IPS-NIHi7 (cell line): ENCODE measurements at regions not wholly inside any gene's neighbourhood (a gene's known extent, or its start where the extent isn't known, plus 50 kb on each side); places are given as distances from the start of the nearest gene placed in this dataset.
"Not testable (repeated sequence)": the region's sequence is repeated elsewhere in the genome, so short reads cannot be mapped to it uniquely, and the experiment has no call there.

Source experiments
- DNase-seq: peaks from one replicate; pipeline ENCODE4 v3.0.0; 2012; ENCODE audit warnings: mixed read lengths; ENCODE audit errors: extremely low spot score

DNA sequence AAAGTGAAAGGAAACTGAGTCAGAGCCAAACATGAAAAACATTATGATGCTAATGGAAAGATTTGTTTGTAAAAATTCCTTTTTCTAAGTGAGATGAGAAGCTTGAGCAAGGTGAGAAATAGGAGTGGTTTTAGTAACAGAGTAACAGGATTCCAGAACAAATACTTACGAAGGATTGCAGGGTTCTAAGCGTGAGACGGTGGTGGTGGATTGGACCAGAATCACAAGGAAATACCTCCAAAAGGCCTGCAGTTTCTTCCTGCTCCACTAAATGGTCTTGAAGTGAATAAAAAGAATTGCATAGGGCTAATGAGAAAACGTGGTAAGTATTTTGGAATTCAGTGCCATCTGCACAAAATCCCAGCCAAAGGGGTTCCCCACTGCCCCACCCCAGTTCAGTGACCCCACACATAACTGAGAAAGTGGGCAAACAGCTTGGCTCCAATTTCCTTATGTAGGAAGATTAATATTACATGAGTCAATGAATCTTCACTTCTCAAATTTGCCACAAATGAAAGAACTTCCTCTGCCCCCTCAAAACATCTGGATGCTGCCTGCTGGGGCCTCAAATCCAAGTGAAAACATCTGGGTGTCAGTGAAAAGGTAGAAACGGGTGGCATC, 283.8 kb upstream of the NR2F2 start:
- no peak for DNase-seq

DNA sequence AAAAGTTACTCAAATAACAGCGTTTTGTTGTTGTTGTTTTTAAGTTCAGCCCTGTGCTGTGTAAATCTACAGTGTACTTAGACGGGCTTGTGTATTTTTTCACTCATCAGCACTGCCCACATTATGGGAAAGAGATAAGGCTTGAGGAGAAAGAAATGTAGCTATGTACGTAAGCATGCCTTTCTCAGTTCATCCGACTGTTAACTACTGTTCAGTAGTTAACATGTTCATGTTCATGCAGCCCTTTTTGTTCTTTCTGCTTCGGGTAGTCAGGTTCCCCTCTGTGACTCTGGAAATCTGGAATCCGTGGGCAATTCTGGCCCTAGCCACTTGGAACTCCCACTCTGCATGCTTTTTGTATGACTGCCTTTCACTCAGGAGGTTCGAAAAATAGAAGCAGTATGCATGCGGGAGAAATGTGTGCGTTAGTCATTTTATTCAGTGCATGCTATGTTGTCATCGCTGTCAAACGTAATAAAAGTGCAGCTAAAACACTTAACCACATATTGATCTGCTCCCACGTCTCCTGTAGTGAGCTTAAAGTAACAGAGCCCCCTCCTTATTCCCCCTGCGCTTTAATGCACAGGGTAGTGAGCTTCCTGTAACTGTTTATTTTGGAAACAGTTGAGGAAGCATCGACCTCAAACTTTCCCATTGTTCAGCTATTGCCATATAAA, 283.1 kb upstream of the NR2F2 start:
- DNase-seq = no peak

GRCh38 chr15:96049323-96049722, 281.2 kb upstream of the NR2F2 start:
- DNase-seq = no peak

GRCh38 chr15:96049766-96050165, 280.7 kb upstream of the NR2F2 start:
- DNase-seq = no peak

GRCh38 chr15:96051598-96051997, 278.9 kb upstream of the NR2F2 start:
- no peak for DNase-seq

DNA sequence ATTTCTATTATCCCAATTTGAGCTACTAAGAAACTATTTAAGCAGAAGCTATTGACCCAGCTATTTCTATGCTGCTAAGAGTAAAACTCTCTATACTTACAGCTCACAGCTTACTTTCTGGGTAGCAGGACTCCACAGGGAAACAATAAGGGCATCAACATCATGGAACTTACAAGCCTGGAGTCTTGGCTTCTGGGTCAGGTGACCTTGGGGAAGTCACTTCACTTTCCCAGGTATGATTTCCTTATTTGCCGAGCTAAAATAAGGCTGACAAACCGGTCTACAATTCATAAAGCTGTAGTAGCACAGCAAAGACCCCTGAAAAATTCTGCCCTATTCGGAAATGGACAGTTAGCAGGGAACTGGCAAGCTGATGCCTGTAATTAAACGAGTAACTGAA, 278.3 kb upstream of the NR2F2 start:
- no peak for DNase-seq

GRCh38 chr15:96052572-96053030, 277.9 kb upstream of the NR2F2 start:
- no peak for DNase-seq

- DNase-seq = peak; percentile 26
Observed at GRCh38 chr15:96053031-96053780, 277.3 kb upstream of the NR2F2 start.

GRCh38 chr15:96053781-96054428, 276.6 kb upstream of the NR2F2 start:
- peak; percentile 51 for DNase-seq

DNA sequence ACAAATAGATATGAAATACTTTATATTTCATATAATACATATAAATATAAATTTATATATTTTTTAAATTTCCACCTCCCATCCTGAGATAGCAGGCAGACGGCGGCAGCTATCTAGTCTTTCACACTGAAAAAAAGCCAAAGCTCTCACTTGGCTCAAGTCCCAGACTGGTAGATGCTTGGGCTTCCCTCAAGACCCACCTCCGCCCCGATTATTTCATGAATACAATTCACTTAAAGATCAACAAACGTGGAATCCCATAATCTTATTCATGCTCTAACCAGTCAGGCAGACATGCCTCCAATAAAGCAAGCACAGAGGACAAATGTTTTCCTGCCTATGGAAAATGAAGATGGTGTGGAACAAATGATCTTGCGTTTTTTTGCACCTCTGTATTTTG, 275.9 kb upstream of the NR2F2 start:
- DNase-seq = no peak

DNA sequence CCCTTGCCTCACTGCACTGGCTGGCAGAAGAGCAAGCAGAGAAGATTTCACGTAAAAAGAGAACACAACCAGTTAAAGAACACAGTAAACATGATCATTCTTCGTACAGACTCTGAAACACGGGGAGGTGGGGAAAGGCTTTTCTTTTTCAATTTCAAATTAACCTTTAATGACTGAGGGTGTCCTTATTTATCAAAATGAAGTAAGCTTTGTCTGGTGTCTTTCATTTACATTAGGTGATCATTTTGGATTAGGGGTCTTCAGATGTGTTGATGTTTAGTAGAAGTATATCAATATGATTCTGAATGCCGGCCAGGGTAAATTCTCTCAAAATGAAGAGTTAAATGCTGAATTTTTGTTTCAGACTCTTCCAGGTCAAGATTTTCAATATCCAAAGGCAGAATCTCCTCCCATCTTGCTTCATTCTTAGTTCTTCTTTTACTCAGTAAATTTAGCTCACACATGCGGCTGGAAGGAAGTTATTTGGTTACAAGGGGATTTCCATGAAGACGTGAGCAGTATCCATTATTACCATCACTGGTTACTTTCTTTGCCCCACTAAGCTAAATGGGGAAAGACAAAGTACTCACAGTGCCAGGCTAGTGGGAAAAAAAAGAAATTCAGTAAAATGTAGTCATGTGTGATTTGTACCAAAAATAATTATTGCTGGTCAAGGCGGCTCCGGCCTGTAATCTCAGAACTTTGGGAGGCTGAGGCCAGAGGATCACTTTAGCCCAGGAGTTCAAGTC, 272.2 kb upstream of the NR2F2 start:
- DNase-seq = no peak

- not testable (repeated sequence) for DNase-seq
Observed at GRCh38 chr15:96058852-96059103, 271.7 kb upstream of the NR2F2 start.

DNA sequence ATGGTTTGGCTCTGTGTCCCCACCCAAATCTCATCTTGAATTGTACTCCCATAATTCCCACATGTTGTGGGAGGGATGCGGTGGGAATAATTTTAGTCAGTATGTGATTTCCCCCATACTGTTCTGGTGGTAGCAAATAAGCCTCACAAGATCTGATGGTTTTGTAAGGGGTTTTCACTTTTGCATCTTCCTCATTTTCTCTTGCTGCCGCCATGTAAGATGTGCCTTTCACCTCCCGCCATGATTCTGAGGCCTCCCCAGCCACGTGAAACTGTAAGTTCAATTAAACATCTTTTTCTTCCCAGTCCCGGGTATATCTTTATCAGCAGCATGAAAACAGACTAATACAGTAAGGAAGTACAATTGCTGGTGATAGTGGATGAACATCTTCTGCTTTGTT, 269.9 kb upstream of the NR2F2 start:
- not testable (repeated sequence) for DNase-seq

DNA sequence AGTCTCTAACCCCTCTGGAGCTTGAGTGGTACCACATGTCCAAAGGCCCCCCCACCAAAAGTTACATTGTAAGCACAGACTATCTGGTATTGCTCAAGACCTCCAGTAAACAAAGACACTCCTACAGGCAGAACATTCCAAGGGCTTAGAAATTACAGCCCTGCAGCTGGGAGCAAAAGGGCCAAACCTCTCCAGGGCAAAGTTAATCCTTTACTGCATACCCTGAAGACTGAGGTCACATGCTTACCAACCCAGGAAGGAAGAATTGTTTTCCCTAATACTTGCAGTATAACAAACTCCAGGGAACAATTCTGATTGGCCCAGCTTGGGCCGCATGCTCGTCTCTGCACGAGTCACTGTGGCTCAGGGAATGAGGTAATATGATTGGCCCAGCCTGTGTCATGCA, 266.1 kb upstream of the NR2F2 start:
- DNase-seq = no peak

DNA sequence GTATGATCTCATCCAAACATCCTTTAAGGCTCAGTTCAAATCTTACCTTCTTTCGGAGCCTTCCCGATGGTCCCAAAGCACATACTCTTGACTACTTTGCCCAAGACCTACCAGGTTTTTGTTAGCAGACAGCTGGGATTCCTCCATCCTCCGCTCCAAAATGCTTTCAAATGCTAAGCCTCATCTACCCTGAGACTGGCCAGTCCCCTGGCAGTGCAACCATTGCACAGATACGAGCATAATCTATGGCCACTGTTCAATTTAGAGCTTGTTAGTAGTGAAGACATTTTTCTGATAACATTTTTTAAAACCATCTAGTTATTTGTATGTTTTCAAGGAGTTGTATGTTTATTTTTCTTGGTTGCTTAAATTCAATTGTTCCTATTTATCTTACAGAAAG, 264.4 kb upstream of the NR2F2 start:
- no peak for DNase-seq

DNA sequence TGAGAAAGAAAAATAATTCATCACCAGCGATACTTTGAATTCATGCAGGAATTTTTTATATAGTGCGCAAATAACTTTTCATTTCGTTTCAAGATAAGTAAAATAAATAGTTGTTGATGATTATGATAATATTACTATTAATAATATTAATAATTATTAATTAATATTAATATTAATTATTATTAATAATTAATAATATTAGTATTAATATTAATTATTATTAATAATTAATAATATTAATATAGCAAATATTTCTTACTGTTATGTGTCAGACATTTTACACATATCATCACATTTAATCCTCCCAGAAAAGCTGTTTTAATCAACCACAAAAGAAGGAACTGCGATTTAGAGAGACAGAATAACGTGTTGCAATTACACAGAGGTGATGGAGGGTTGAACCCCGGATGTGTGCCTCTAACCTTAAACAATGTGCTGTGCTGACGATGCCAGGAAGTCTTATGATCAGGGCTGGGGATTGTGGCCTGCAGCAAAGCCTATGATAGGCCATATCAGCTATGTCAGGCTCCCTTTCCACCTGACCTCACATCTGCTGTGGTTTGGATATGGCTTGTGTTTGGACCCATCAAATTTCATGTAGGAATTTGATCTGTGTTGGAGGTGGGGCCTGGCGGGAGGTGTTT, 263.5 kb upstream of the NR2F2 start:
- no peak for DNase-seq

- DNase-seq = no peak
Observed at GRCh38 chr15:96067677-96068076, 262.8 kb upstream of the NR2F2 start.

DNA sequence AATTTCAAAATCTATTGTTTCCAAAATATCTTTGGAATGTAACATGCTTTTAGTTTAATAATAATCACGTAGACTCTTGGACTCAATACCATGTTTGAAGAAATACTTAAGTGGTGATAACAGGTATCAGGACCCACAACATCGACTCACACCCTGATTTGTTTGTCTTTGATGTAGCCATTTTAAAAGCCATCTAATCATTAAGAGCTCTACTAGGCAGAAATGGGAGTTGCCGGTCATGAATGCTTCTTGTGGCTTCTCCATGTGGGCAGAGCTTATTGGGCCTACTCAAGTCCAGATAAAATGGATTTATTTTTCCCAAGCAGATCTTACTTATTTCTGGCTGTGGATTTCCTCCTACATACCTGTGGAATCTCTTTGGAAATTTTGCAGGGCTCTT, 261.6 kb upstream of the NR2F2 start:
- no peak for DNase-seq

- DNase-seq = no peak
Observed at GRCh38 chr15:96070636-96071035, 259.9 kb upstream of the NR2F2 start.

DNA sequence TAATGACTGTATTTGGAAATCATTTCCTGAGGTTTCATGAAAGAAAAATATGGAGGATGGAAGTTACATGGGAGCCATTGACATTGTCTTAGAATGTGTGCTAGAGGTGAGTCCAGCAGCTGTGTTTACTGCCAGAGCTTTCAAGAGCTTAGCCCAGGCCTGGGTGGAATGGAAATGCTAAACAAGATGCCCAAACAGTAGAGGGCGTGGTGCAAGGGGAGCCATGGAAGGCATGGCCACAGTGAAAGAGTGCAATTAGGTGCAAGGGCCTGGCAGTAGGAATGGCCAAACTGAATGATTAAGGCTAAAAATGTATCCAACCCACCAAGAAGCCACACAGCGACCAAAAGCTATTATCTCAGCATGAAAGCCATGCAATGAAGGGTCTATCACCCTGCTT, 257.7 kb upstream of the NR2F2 start:
- no peak for DNase-seq

DNA sequence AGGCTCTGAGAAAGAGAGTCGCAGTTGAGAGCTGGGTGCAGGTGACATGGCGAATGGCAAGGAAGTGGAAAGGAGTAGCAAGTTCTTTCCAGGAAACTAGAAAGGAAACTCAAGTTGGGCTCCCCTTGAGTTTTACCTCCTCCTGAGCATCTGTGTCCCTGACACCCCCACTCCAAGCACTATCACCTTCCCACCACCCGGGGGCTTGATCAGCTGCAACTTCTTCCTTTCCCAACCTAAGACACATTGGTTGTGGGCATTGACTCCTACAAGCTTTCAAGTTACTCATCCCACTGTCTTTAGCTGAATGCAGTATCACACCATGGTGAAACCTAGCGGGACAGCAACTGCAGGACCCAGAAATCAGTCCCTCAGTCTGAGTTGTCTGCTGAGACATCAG, 256.6 kb upstream of the NR2F2 start:
- DNase-seq = no peak

GRCh38 chr15:96075895-96076294, 254.6 kb upstream of the NR2F2 start:
- DNase-seq = no peak
